ENCODE measurements at regions not wholly inside any gene's neighbourhood (a gene's known extent, or its start where the extent isn't known, plus 50 kb on each side); places are given as distances from the start of the nearest gene placed in this dataset.

DNA sequence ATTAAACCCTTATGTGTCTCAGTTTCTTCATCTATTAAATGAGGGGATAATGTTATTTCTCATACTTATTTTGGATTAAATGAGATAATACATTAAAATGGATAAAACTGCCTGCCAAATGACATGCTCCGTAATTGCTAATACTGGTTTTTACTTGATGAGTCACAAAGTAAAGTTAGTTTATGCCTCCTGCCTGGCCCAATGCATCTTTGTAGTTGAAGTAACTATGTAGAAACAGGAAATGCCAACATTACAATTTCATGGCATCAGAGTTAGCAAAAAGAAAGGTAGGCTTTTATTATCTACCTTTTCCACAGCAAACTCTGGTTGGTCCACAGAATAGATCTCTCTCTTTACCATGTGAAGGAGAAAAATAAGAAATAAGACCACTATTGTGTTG is 214.5 kb downstream of the TBX15 start:
- DNase-seq = no peak
- Histone ChIP-seq H3K9me3 (peaks cover 0 to 10% (median 0%) of the 10 kb centered on the region in 3 donors), H3K4me3 (no peak overlapping the region), H3K4me1 (no peaks in the 10 kb centered on the region), H3K27ac (no peak overlapping the region), H3K27me3 (no peaks in the 10 kb centered on the region), H3K36me3 (no peaks in the 10 kb centered on the region)
- no peak for TF ChIP-seq CTCF (IDR thresholded peaks at IDR 0.05)
- intact Hi-C loops (cut with DNase I; ENCODE audit: low total_unique reads) = no loop called here

- no peak overlapping the region for H3K27ac ChIP-seq
- no peaks in the 10 kb centered on the region for H3K27me3 ChIP-seq
- intact Hi-C loops (cut with DNase I; ENCODE audit: low total_unique reads) = no loop called here
- H3K4me1 ChIP-seq = no peaks in the 10 kb centered on the region
- TF ChIP-seq CTCF (IDR thresholded peaks at IDR 0.05) = no peak
- no peak for DNase-seq
- H3K4me3 ChIP-seq = no peak overlapping the region
- no peaks in the 10 kb centered on the region for H3K36me3 ChIP-seq
- H3K9me3 ChIP-seq = peaks cover 0 to 10% (median 9%) of the 10 kb centered on the region in 3 donors
Measured at GRCh38 chr1:118767971-118768370, 220.2 kb downstream of the TBX15 start.

DNA sequence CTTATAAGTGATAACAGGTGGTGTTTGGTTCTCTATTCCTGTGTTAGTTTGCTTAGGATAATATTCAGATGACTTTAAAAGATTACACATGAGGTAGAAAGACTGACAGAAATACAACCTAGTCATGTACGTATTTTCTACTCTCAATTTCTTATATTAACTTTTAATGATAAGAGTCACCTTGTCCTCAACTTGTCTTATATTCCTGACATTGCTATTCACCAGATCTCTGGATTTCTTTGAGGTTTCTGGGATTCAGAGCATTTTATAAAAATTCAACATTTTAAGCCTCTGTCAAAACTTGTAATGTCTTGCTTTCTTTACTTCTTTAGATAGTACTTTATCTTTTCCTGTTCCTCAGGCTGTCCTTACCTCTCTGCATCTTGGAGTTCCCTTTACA is 234.2 kb downstream of the TBX15 start:
- Histone ChIP-seq H3K4me1 (no peaks in the 10 kb centered on the region), H3K36me3 (no peaks in the 10 kb centered on the region), H3K4me3 (no peak overlapping the region), H3K9me3 (no peaks in the 10 kb centered on the region), H3K27me3 (no peaks in the 10 kb centered on the region), H3K27ac (no peak overlapping the region)
- no peak for TF ChIP-seq CTCF (IDR thresholded peaks at IDR 0.05)
- DNase-seq = no peak
- intact Hi-C loops (cut with DNase I; ENCODE audit: low total_unique reads) = no loop called here

DNA sequence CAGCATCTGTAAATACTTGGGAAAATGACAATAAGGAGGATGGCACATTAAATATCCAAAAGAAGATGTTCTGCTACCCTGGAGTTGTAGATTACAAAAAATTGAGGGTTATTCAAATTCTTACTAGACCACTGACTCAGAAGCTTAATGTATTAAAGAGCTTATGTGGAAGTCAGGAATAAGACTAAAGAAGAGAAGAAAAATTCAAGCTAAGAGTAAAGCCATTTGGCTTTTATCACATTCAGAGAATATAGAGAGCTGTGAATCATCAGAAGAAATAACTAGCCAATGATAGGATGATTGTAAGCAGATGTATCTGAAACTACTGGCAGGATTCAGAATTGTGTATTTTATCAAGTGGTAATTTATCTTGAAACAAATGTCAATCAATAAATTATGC is 237.0 kb downstream of the TBX15 start:
- intact Hi-C loops (cut with DNase I; ENCODE audit: low total_unique reads) = no loop called here
- Histone ChIP-seq H3K4me3 (no peak overlapping the region), H3K27ac (no peak overlapping the region), H3K36me3 (no peaks in the 10 kb centered on the region), H3K4me1 (no peaks in the 10 kb centered on the region), H3K9me3 (peaks cover 0 to 4% (median 0%) of the 10 kb centered on the region in 3 donors), H3K27me3 (no peaks in the 10 kb centered on the region)
- no peak for TF ChIP-seq CTCF (IDR thresholded peaks at IDR 0.05)
- DNase-seq = no peak

GRCh38 chr1:118744420-118744819 is 243.7 kb downstream of the TBX15 start:
- Histone ChIP-seq H3K27ac (no peak overlapping the region), H3K4me3 (no peak overlapping the region), H3K4me1 (peaks cover 0 to 4% (median 2%) of the 10 kb centered on the region in 4 donors), H3K36me3 (no peaks in the 10 kb centered on the region), H3K9me3 (peaks cover 0 to 5% (median 0%) of the 10 kb centered on the region in 3 donors), H3K27me3 (no peaks in the 10 kb centered on the region)
- no peak for DNase-seq
- intact Hi-C loops (cut with DNase I; ENCODE audit: low total_unique reads) = no loop called here
- TF ChIP-seq CTCF (IDR thresholded peaks at IDR 0.05) = no peak

GRCh38 chr1:118739501-118739900 is 248.6 kb downstream of the TBX15 start:
- no peak for DNase-seq
- no peaks in the 10 kb centered on the region for H3K36me3 ChIP-seq
- H3K4me1 ChIP-seq = peaks cover 0 to 7% (median 3%) of the 10 kb centered on the region in 4 donors
- no peak overlapping the region for H3K4me3 ChIP-seq
- H3K9me3 ChIP-seq = no peaks in the 10 kb centered on the region
- no peak for TF ChIP-seq CTCF (IDR thresholded peaks at IDR 0.05)
- no peaks in the 10 kb centered on the region for H3K27me3 ChIP-seq
- H3K27ac ChIP-seq = no peak overlapping the region
- intact Hi-C loops (cut with DNase I; ENCODE audit: low total_unique reads) = no loop called here
